ENCODE measurements at regions not wholly inside any gene's neighbourhood (a gene's known extent, or its start where the extent isn't known, plus 50 kb on each side); places are given as distances from the start of the nearest gene placed in this dataset.

- no peak for DNase-seq (ENCODE audit: low read depth)
Observed at GRCh38 chr9:78857373-78858225, 560.7 kb downstream of the PSAT1 start.

GRCh38 chr9:78858266-78858665 is 561.3 kb downstream of the PSAT1 start:
- DNase-seq (ENCODE audit: low read depth) = no peak

- no peak for DNase-seq (ENCODE audit: low read depth)
Observed at GRCh38 chr9:78860801-78861475, 564.0 kb downstream of the PSAT1 start.

GRCh38 chr9:78863531-78863930 is 566.6 kb downstream of the PSAT1 start:
- no peak for DNase-seq (ENCODE audit: low read depth)

GRCh38 chr9:78865737-78866136 is 568.8 kb downstream of the PSAT1 start:
- no peak for DNase-seq (ENCODE audit: low read depth)

- DNase-seq (ENCODE audit: low read depth) = peak; percentile 59
Observed at GRCh38 chr9:78866207-78867132, 569.5 kb downstream of the PSAT1 start.

GRCh38 chr9:78871086-78871451 is 574.1 kb downstream of the PSAT1 start:
- DNase-seq (ENCODE audit: low read depth) = no peak

GRCh38 chr9:78871452-78872331 is 574.8 kb downstream of the PSAT1 start:
- DNase-seq (ENCODE audit: low read depth) = peak; percentile 21

- no peak for DNase-seq (ENCODE audit: low read depth)
Observed at GRCh38 chr9:78874061-78874460, 577.1 kb downstream of the PSAT1 start.

GRCh38 chr9:78879324-78880100 is 582.6 kb downstream of the PSAT1 start:
- no peak for DNase-seq (ENCODE audit: low read depth)

- no peak for DNase-seq (ENCODE audit: low read depth)
Observed at GRCh38 chr9:78881295-78881694, 584.4 kb downstream of the PSAT1 start.

GRCh38 chr9:78882481-78882880 is 585.6 kb downstream of the PSAT1 start:
- no peak for DNase-seq (ENCODE audit: low read depth)

GRCh38 chr9:78884611-78885150 is 587.8 kb downstream of the PSAT1 start:
- DNase-seq (ENCODE audit: low read depth) = no peak

GRCh38 chr9:78892182-78892581 is 595.3 kb downstream of the PSAT1 start:
- no peak for DNase-seq (ENCODE audit: low read depth)

GRCh38 chr9:78892769-78893168 is 595.8 kb downstream of the PSAT1 start:
- DNase-seq (ENCODE audit: low read depth) = no peak

GRCh38 chr9:78893774-78894401 is 597.0 kb downstream of the PSAT1 start:
- no peak for DNase-seq (ENCODE audit: low read depth)

- DNase-seq (ENCODE audit: low read depth) = no peak
Observed at GRCh38 chr9:78896479-78896878, 599.6 kb downstream of the PSAT1 start.

- DNase-seq (ENCODE audit: low read depth) = no peak
Observed at GRCh38 chr9:78898234-78898633, 601.3 kb downstream of the PSAT1 start.

- no peak for DNase-seq (ENCODE audit: low read depth)
Observed at GRCh38 chr9:78899006-78899405, 602.1 kb downstream of the PSAT1 start.

Data from myocyte (in vitro differentiated cells).